Breast epithelium (tissue), 4 donors: ENCODE measurements at regions not wholly inside any gene's neighbourhood (a gene's known extent, or its start where the extent isn't known, plus 50 kb on each side); places are given as distances from the start of the nearest gene placed in this dataset.

Experiments
- DNase-seq, 2 donors: peaks; one replicate each; pipeline ENCODE4 v3.0.0-alpha.2; 2019; ENCODE audit warnings: low spot score in 2 of 2
- H3K27ac ChIP-seq, 2 donors: fragments of 200-600 bp; sonication (generic) in 1 of 2; one replicate each; pipeline ENCODE4 v1.5.1; 2016 to 2019; ENCODE audit warnings: mild to moderate bottlenecking in 1 of 2
- H3K27me3 ChIP-seq, 2 donors: fragments of 200-600 bp; sonication (generic) in 1 of 2; one replicate each; pipeline versions ENCODE4 v1.5.1 to v1.6.0; 2017 to 2019; ENCODE audit warnings: control low read depth in 1 of 2, mild to moderate bottlenecking in 1 of 2
- H3K36me3 ChIP-seq: fragments of 200-600 bp; one replicate; pipeline ENCODE4 v1.5.1; 2019
- H3K4me1 ChIP-seq, 2 donors: fragments of 200-600 bp; sonication (generic); one replicate each; pipeline ENCODE4 v1.5.1; 2016 to 2019; ENCODE audit warnings: control low read depth in 1 of 2
- H3K4me3 ChIP-seq, 3 donors: fragments of 200-600 bp; sonication (generic); 1 replicate in 2 of 3; 2 replicates in 1 of 3; pipeline ENCODE4 v1.5.1; 2016 to 2019; ENCODE audit warnings: mild to moderate bottlenecking in 3 of 3, moderate library complexity in 2 of 3
- H3K9me3 ChIP-seq, 2 donors: fragments of 200-600 bp; sonication (generic) in 1 of 2; one replicate each; pipeline ENCODE4 v1.5.1; 2016 to 2019; ENCODE audit warnings: control low read depth in 1 of 2
- CTCF ChIP-seq, 3 donors: fragments of 450-650 bp; IDR thresholded peaks; one replicate each; pipeline ENCODE4 v1.5.1; 2016 to 2017; ENCODE audit warnings: antibody characterized with exemption in 3 of 3, mild to moderate bottlenecking in 3 of 3, moderate library complexity in 3 of 3
- POLR2A ChIP-seq: fragments of 450-650 bp; IDR thresholded peaks from one replicate; pipeline ENCODE4 v1.6.1; 2016; ENCODE audit warnings: antibody characterized with exemption, mild to moderate bottlenecking, moderate library complexity
- POLR2AphosphoS5 ChIP-seq, 3 donors: sonication (generic); formaldehyde crosslinking; IDR thresholded peaks; one replicate each; pipeline ENCODE4 v1.6.1; 2017; ENCODE audit warnings: antibody characterized with exemption in 3 of 3
- intact Hi-C: fragments of 100-400 bp; cut with DNase I; formaldehyde crosslinking; loops from one replicate; pipeline ENCODE4 v1.15.1; 2023; ENCODE audit warnings: low total_unique reads

GRCh38 chr19:29370276-29370675 is 155.5 kb upstream of the VSTM2B start:
- Histone ChIP-seq H3K27me3 (peaks cover 0 to 13% of the 10 kb centered on the region in 2 donors), H3K4me1 (no peaks in the 10 kb centered on the region), H3K9me3 (no peaks in the 10 kb centered on the region), H3K4me3 (no peak overlapping the region), H3K36me3 (no peaks in the 10 kb centered on the region), H3K27ac (no peak overlapping the region)
- intact Hi-C loops, result no loop called here
- TF ChIP-seq POLR2AphosphoS5 (IDR thresholded peaks at IDR 0.05) (no peak), CTCF (IDR thresholded peaks at IDR 0.05) (no peak), POLR2A (no peak)
- no peak for DNase-seq

GRCh38 chr19:29371251-29372090 is 154.3 kb upstream of the VSTM2B start:
- H3K27me3 ChIP-seq, result peaks cover 0 to 9% of the 10 kb centered on the region in 2 donors
- no peaks in the 10 kb centered on the region for H3K9me3 ChIP-seq
- DNase-seq, result no peak

GRCh38 chr19:29372091-29372415 is 153.7 kb upstream of the VSTM2B start:
- no peak overlapping the region for H3K4me3 ChIP-seq
- intact Hi-C loops, result no loop called here
- no peaks in the 10 kb centered on the region for H3K4me1 ChIP-seq
- no peak for TF ChIP-seq POLR2A
- TF ChIP-seq POLR2AphosphoS5 (IDR thresholded peaks at IDR 0.05), result no peak
- no peak for TF ChIP-seq CTCF (IDR thresholded peaks at IDR 0.05)
- no peaks in the 10 kb centered on the region for H3K9me3 ChIP-seq
- peaks cover 0 to 5% of the 10 kb centered on the region in 2 donors for H3K27me3 ChIP-seq
- DNase-seq, result no peak
- H3K27ac ChIP-seq, result no peak overlapping the region
- no peaks in the 10 kb centered on the region for H3K36me3 ChIP-seq

More at GRCh38 chr19:29371251-29372090, 154.3 kb upstream of the VSTM2B start:
- no peak for TF ChIP-seq POLR2A
- intact Hi-C loops, result no loop called here
- H3K27ac ChIP-seq, result no peak overlapping the region
- H3K36me3 ChIP-seq, result no peaks in the 10 kb centered on the region
- H3K4me3 ChIP-seq, result no peak overlapping the region
- no peaks in the 10 kb centered on the region for H3K4me1 ChIP-seq

- intact Hi-C loops, result no loop called here
- Histone ChIP-seq H3K9me3 (no peaks in the 10 kb centered on the region), H3K4me1 (no peaks in the 10 kb centered on the region), H3K27me3 (peaks cover 0 to 5% of the 10 kb centered on the region in 2 donors), H3K27ac (no peak overlapping the region), H3K4me3 (no peak overlapping the region), H3K36me3 (no peaks in the 10 kb centered on the region)
- DNase-seq, result no peak
- TF ChIP-seq CTCF (IDR thresholded peaks at IDR 0.05), result no peak
- TF ChIP-seq POLR2A, result no peak
Measured at GRCh38 chr19:29372461-29372860, 153.3 kb upstream of the VSTM2B start.

GRCh38 chr19:29372921-29373797 is 152.6 kb upstream of the VSTM2B start:
- no peaks in the 10 kb centered on the region for H3K4me1 ChIP-seq
- no peak for TF ChIP-seq CTCF (IDR thresholded peaks at IDR 0.05)
- TF ChIP-seq POLR2AphosphoS5 (IDR thresholded peaks at IDR 0.05), result no peak
- TF ChIP-seq POLR2A, result no peak
- H3K9me3 ChIP-seq, result no peaks in the 10 kb centered on the region
- peaks cover 0 to 5% of the 10 kb centered on the region in 2 donors for H3K27me3 ChIP-seq
- H3K27ac ChIP-seq, result no peak overlapping the region
- DNase-seq, result no peak
- intact Hi-C loops, result no loop called here
- no peak overlapping the region for H3K4me3 ChIP-seq
- no peaks in the 10 kb centered on the region for H3K36me3 ChIP-seq
